H9 (cell line): ENCODE measurements at regions not wholly inside any gene's neighbourhood (a gene's known extent, or its start where the extent isn't known, plus 50 kb on each side); places are given as distances from the start of the nearest gene placed in this dataset.

Experiments
- DNase-seq: peaks from one replicate; pipeline ENCODE4 v3.0.0-alpha.2; 2017
- H2AFZ ChIP-seq: one replicate; pipeline ENCODE4 v1.6.1; 2013; ENCODE audit warnings: mild to moderate bottlenecking, low read length, control low read depth, moderate library complexity
- H2AK5ac ChIP-seq: 2 replicates; pipeline ENCODE4 v1.6.1; 2013; ENCODE audit warnings: low read length, control low read depth, mixed read lengths; ENCODE audit not compliant: insufficient read length
- H2BK120ac ChIP-seq: one replicate; pipeline ENCODE4 v1.6.1; 2013; ENCODE audit warnings: low read depth, mild to moderate bottlenecking, low read length, control low read depth, inconsistent platforms; ENCODE audit not compliant: poor library complexity, severe bottlenecking
- H2BK12ac ChIP-seq: 2 replicates; pipeline ENCODE4 v1.6.1; 2013; ENCODE audit warnings: low read length, control low read depth, mixed read lengths, low read depth; ENCODE audit not compliant: insufficient read length
- H2BK15ac ChIP-seq: 2 replicates; pipeline ENCODE4 v1.6.1; 2013; ENCODE audit warnings: low read depth, low read length, control low read depth
- H2BK20ac ChIP-seq: one replicate; pipeline ENCODE4 v1.6.1; 2013; ENCODE audit warnings: low read depth, mild to moderate bottlenecking, low read length, control low read depth, inconsistent platforms; ENCODE audit not compliant: poor library complexity, severe bottlenecking
- H2BK5ac ChIP-seq: 2 replicates; pipeline ENCODE4 v1.6.1; 2013; ENCODE audit warnings: low read length, control low read depth, mixed read lengths; ENCODE audit not compliant: insufficient read length
- H3K14ac ChIP-seq: 2 replicates; pipeline ENCODE4 v1.6.1; 2013; ENCODE audit warnings: low read length, control low read depth; ENCODE audit not compliant: insufficient read depth
- H3K18ac ChIP-seq: 2 replicates; pipeline ENCODE4 v1.6.1; 2013; ENCODE audit warnings: low read depth, mild to moderate bottlenecking, mixed read lengths, low read length, control low read depth; ENCODE audit not compliant: insufficient read length
- H3K23ac ChIP-seq: 2 replicates; pipeline ENCODE4 v1.6.1; 2013; ENCODE audit warnings: low read length, control low read depth, mixed read lengths, low read depth; ENCODE audit not compliant: insufficient read length
- H3K23me2 ChIP-seq: 2 replicates; pipeline ENCODE4 v1.6.1; 2013; ENCODE audit warnings: low read depth, mild to moderate bottlenecking, mixed read lengths, low read length, control low read depth; ENCODE audit not compliant: insufficient read length, poor library complexity, severe bottlenecking
- H3K27ac ChIP-seq: 2 replicates; pipeline ENCODE4 v1.5.1; 2013; ENCODE audit warnings: low read length, control low read depth, mixed read lengths, low read depth; ENCODE audit not compliant: insufficient read length
- H3K27me3 ChIP-seq: 2 replicates; pipeline ENCODE4 v1.6.1; 2013; ENCODE audit warnings: low read length, control low read depth, inconsistent platforms; ENCODE audit not compliant: insufficient read depth
- H3K4ac ChIP-seq: 2 replicates; pipeline ENCODE4 v1.6.1; 2013; ENCODE audit warnings: low read depth, mild to moderate bottlenecking, control low read depth, inconsistent platforms, low read length, moderate library complexity
- H3K4me1 ChIP-seq: 2 replicates; pipeline ENCODE4 v1.6.1; 2013; ENCODE audit warnings: low read length, control low read depth, inconsistent platforms; ENCODE audit not compliant: insufficient read depth
- H3K4me2 ChIP-seq: 2 replicates; pipeline ENCODE4 v1.6.1; 2013; ENCODE audit warnings: low read length, control low read depth, mixed read lengths; ENCODE audit not compliant: insufficient read length, insufficient read depth
- H3K56ac ChIP-seq: 2 replicates; pipeline ENCODE4 v1.6.1; 2013; ENCODE audit warnings: low read depth, mild to moderate bottlenecking, mixed read lengths, low read length, control low read depth; ENCODE audit not compliant: insufficient read length
- H3K79me1 ChIP-seq: 2 replicates; pipeline ENCODE4 v1.6.1; 2013; ENCODE audit warnings: low read depth, mild to moderate bottlenecking, moderate library complexity, low read length, control low read depth, inconsistent platforms; ENCODE audit not compliant: insufficient read depth, poor library complexity, severe bottlenecking
- H3K79me2 ChIP-seq: 2 replicates; pipeline ENCODE4 v1.6.1; 2013; ENCODE audit warnings: low read length, control low read depth, inconsistent platforms; ENCODE audit not compliant: insufficient read depth
- H3K9ac ChIP-seq: 2 replicates; pipeline ENCODE4 v1.6.1; 2013; ENCODE audit warnings: low read length, control low read depth, mixed read lengths; ENCODE audit not compliant: insufficient read length; ENCODE audit errors: extremely low read depth
- H3K9me3 ChIP-seq: one replicate; pipeline ENCODE4 v1.6.1; 2013; ENCODE audit warnings: low read depth, low read length, inconsistent platforms; ENCODE audit not compliant: control insufficient read depth
- H3T11ph ChIP-seq: one replicate; pipeline ENCODE4 v1.6.1; 2013; ENCODE audit warnings: mild to moderate bottlenecking, low read length, control low read depth, inconsistent platforms
- H4K20me1 ChIP-seq: one replicate; pipeline ENCODE4 v1.6.1; 2013; ENCODE audit not compliant: control insufficient read depth, insufficient read length, insufficient read depth
- H4K5ac ChIP-seq: 2 replicates; pipeline ENCODE4 v1.6.1; 2013; ENCODE audit warnings: low read depth, mild to moderate bottlenecking, mixed read lengths, low read length, control low read depth; ENCODE audit not compliant: insufficient read length
- H4K8ac ChIP-seq: replicated peaks from 2 replicates; pipeline ENCODE4 v1.6.1; 2013; ENCODE audit warnings: low read length, control low read depth, mixed read lengths, low read depth; ENCODE audit not compliant: insufficient read length
- H4K91ac ChIP-seq: 2 replicates; pipeline ENCODE4 v1.6.1; 2013; ENCODE audit warnings: low read depth, mild to moderate bottlenecking, moderate library complexity, mixed read lengths, low read length, control low read depth; ENCODE audit not compliant: insufficient read length
- H3K27ac Mint-ChIP-seq, 3 experiments: 2 replicates in 2 of 3; 3 replicates in 1 of 3; pipeline ENCODE4 v1.8.0; 2020 to 2021; ENCODE audit warnings: mixed read lengths in 3 of 3, mild to moderate bottlenecking in 1 of 3, moderate library complexity in 1 of 3
- H3K27me3 Mint-ChIP-seq: 2 replicates; pipeline ENCODE4 v1.8.0; 2021; ENCODE audit warnings: low read depth, mild to moderate bottlenecking, moderate library complexity, mixed read lengths
- H3K36me3 Mint-ChIP-seq, 3 experiments: 2 replicates in 2 of 3; 3 replicates in 1 of 3; pipeline ENCODE4 v1.8.0; 2020 to 2021; ENCODE audit warnings: low read depth in 3 of 3, mixed read lengths in 3 of 3; ENCODE audit not compliant: insufficient read depth in 1 of 3
- H3K4me1 Mint-ChIP-seq, 2 experiments: 2 replicates each; pipeline ENCODE4 v1.8.0; 2020; ENCODE audit warnings: mixed read lengths in 2 of 2
- H3K4me3 Mint-ChIP-seq, 2 experiments: 2 replicates in 1 of 2; 3 replicates in 1 of 2; pipeline ENCODE4 v1.8.0; 2020 to 2021; ENCODE audit warnings: mild to moderate bottlenecking in 2 of 2, mixed read lengths in 2 of 2, moderate library complexity in 1 of 2
- H3K9me3 Mint-ChIP-seq, 2 experiments: 2 replicates in 1 of 2; 3 replicates in 1 of 2; pipeline ENCODE4 v1.8.0; 2020; ENCODE audit warnings: mild to moderate bottlenecking in 2 of 2, mixed read lengths in 2 of 2, moderate library complexity in 1 of 2
- WGBS: extraction: QIAGEN DNeasy Blood & Tissue Kit; methylation state at CpG from one replicate; pipeline ENCODE4 v1.1.7; 2013; ENCODE audit warnings: missing lambda C conversion rate, low lambda C conversion rate, mixed read lengths; ENCODE audit not compliant: insufficient read length; ENCODE audit errors: extremely low coverage; 5-methylcytosine and 5-hydroxymethylcytosine counted together
- TF ChIP-seq, protein P1 (sequence below): fragments of 200-600 bp; sonication (generic); conservative IDR thresholded peaks from 3 replicates; pipeline ENCODE4 v1.8.0; 2021; ENCODE audit warnings: antibody characterized with exemption, mild to moderate bottlenecking

DNA sequence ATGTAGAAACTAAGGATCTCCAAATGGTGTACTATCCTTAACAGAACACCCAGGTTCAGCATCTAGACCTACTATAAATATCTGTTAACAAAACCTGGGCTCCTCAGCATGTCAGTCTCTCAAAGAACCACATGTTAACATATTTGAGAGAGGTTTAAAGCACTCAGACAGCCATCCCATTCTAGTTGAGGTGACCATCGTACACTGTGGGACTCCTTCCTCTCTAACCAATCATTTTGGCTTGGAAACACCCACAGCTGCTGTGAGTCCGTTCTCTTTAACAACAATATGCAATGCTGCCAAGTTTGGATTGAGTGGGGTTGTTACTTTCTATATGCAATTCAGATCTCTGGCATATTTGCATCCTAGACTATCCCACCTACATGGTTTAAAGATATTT, 105.8 kb downstream of the MRPL39 start:
- Mint-ChIP-seq H3K4me3 (no peak overlapping the region), H3K4me1 (no peaks in the 10 kb centered on the region), H3K27ac (no peak overlapping the region), H3K27me3 (no peaks in the 10 kb centered on the region; the same call in 1 of the 2 replicates), H3K36me3 (no peaks in the 10 kb centered on the region), H3K9me3 (peaks cover 0 to 7% of the 10 kb centered on the region in 2 experiments; a peak in 1 of 5 replicates)
- Histone ChIP-seq H3K9me3 (no peaks in the 10 kb centered on the region), H3K56ac (no peak overlapping the region), H3K9ac (no peak overlapping the region), H4K8ac (no peak overlapping the region), H3K27ac (no peak overlapping the region), H3K23me2 (no peaks in the 10 kb centered on the region), H3K4ac (no peak overlapping the region), H3K14ac (no peak overlapping the region), H3T11ph (no peak overlapping the region), H2BK20ac (no peak overlapping the region), H2BK12ac (no peak overlapping the region), H4K20me1 (no peaks in the 10 kb centered on the region), H4K91ac (no peak overlapping the region), H2BK15ac (no peak overlapping the region), H3K79me1 (no peaks in the 10 kb centered on the region), H4K5ac (no peak overlapping the region), H2AFZ (no peak overlapping the region), H2BK5ac (no peak overlapping the region), H2BK120ac (no peak overlapping the region), H3K79me2 (no peaks in the 10 kb centered on the region), H3K27me3 (no peaks in the 10 kb centered on the region), H3K18ac (no peak overlapping the region), H3K23ac (no peak overlapping the region), H3K4me2 (no peak overlapping the region), H3K4me1 (no peaks in the 10 kb centered on the region), H2AK5ac (no peak overlapping the region)
- no peak for DNase-seq
- TF ChIP-seq, protein P1, sequence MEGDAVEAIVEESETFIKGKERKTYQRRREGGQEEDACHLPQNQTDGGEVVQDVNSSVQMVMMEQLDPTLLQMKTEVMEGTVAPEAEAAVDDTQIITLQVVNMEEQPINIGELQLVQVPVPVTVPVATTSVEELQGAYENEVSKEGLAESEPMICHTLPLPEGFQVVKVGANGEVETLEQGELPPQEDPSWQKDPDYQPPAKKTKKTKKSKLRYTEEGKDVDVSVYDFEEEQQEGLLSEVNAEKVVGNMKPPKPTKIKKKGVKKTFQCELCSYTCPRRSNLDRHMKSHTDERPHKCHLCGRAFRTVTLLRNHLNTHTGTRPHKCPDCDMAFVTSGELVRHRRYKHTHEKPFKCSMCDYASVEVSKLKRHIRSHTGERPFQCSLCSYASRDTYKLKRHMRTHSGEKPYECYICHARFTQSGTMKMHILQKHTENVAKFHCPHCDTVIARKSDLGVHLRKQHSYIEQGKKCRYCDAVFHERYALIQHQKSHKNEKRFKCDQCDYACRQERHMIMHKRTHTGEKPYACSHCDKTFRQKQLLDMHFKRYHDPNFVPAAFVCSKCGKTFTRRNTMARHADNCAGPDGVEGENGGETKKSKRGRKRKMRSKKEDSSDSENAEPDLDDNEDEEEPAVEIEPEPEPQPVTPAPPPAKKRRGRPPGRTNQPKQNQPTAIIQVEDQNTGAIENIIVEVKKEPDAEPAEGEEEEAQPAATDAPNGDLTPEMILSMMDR = no peak
- no CpG with 5 or more reads among the region's 2 CpGs for WGBS
